Aorta (tissue), 5 donors: ENCODE measurements at regions not wholly inside any gene's neighbourhood (a gene's known extent, or its start where the extent isn't known, plus 50 kb on each side); places are given as distances from the start of the nearest gene placed in this dataset.

Source experiments
- ATAC-seq: fragments of 200-7000 bp; cut with Tn5 transposase; one replicate; pipeline ENCODE4 v1.9.1; 2022; ENCODE audit warnings: moderate library complexity; ENCODE audit not compliant: low FRiP score
- DNase-seq, 2 donors: peaks; one replicate each; pipeline ENCODE4 v3.0.0-alpha.2; 2020
- H3K27ac ChIP-seq, 2 donors: one replicate each; pipeline ENCODE4 v1.5.1; 2013; ENCODE audit warnings: low read length in 2 of 2, mild to moderate bottlenecking in 2 of 2, moderate library complexity in 2 of 2, control low read depth in 1 of 2, inconsistent platforms in 1 of 2, low read depth in 1 of 2
- H3K27me3 ChIP-seq, 2 donors: one replicate each; pipeline ENCODE4 v1.6.1; 2013; ENCODE audit warnings: control low read depth in 1 of 2, low read length in 1 of 2, mild to moderate bottlenecking in 1 of 2, moderate library complexity in 1 of 2; ENCODE audit not compliant: insufficient read depth in 2 of 2, control insufficient read depth in 1 of 2
- H3K36me3 ChIP-seq, 2 donors: one replicate each; pipeline ENCODE4 v1.6.1; 2013; ENCODE audit warnings: control low read depth in 1 of 2, low read length in 1 of 2, mild to moderate bottlenecking in 1 of 2; ENCODE audit not compliant: insufficient read depth in 2 of 2, control insufficient read depth in 1 of 2
- H3K4me1 ChIP-seq, 2 donors: one replicate each; pipeline ENCODE4 v1.6.1; 2013; ENCODE audit warnings: low read length in 2 of 2, control low read depth in 1 of 2, mild to moderate bottlenecking in 1 of 2, moderate library complexity in 1 of 2; ENCODE audit not compliant: insufficient read depth in 2 of 2, control insufficient read depth in 1 of 2
- H3K4me3 ChIP-seq, 2 donors: one replicate each; pipeline ENCODE4 v1.5.1; 2013; ENCODE audit warnings: low read length in 2 of 2, control low read depth in 1 of 2, mild to moderate bottlenecking in 1 of 2
- H3K9me3 ChIP-seq: one replicate; pipeline ENCODE4 v1.6.1; 2013; ENCODE audit warnings: mild to moderate bottlenecking, low read length; ENCODE audit not compliant: control insufficient read depth
- WGBS, 2 donors: extraction: QIAGEN DNeasy Blood & Tissue Kit; methylation state at CpG; one replicate each; pipeline ENCODE4 v1.1.7; 2013; 5-methylcytosine and 5-hydroxymethylcytosine counted together
- intact Hi-C, 2 donors: fragments of 100-400 bp; cut with DNase I; formaldehyde crosslinking; loops; one replicate each; pipeline versions ENCODE4 v1.14.2 to v1.15.0; 2022
- donor health status: healthy with polysubstance abuse.
- donor health status: Bipolar disorder and iron deficiency.
- donor health status: DM: no; HTN: no; CAD: no.
- donor health status: DM: no; HTN: no; CAD: no.
- donor health status: DM: yes; HTN: yes; CAD: no.

DNA sequence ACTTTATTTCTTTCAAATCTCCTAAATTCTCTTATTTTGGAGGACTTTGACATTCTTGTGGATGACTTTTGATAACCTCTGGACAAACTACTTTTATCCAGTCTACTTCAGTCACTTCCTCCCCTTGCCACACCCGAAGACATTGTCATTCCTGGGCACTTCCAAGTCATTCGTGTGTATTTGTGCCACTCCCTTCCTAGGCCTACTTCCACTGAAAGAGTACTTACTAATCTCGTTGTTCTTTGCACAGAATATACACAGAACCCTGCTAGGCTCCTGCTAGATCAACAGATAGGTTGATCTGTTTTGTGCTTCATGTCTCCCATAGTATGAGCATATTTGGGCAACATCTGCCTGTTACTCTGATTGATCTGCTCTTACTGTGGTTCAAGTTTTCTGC lies 355.4 kb downstream of the HGF start:
- intact Hi-C loops = no loop called here
- Histone ChIP-seq H3K9me3 (no peaks in the 10 kb centered on the region), H3K4me3 (no peak overlapping the region), H3K36me3 (no peaks in the 10 kb centered on the region), H3K4me1 (no peaks in the 10 kb centered on the region), H3K27me3 (no peaks in the 10 kb centered on the region), H3K27ac (no peak overlapping the region)
- no peak for ATAC-seq
- WGBS, 2 donors = 75 to 81% methylated on average over 3 of the region's 3 CpGs
- DNase-seq = no peak

DNA sequence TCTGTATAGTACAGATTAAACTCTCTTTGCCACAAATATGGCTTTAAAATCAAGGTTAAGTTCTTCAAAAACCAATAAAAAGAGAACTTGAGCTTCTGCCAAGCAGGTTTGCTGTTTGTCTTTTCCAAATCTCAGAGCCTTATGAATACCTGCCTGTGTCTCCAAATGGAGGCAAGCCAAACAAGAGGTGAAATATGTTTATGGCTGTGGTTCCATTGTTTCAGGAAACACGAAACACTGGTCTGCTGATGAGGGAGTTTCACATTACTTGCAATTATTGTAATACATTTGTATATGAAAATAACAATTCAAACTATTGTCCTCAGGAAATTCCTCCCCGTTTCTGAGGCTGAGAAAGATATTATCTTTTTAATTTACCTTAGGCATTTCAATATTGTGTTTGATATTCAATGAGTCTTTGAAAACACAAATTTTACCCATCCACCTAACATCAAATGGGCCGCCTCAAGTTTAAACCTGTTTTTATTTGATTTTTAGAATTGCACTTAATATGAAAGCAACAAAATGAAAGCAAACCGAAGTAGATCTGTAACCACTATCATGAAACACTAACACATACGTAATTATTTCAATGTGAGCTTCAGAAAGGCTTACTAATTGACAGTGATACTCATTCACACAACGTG lies 359.3 kb downstream of the HGF start:
- ATAC-seq = no peak
- Histone ChIP-seq H3K27me3 (no peaks in the 10 kb centered on the region), H3K36me3 (no peaks in the 10 kb centered on the region), H3K4me1 (no peaks in the 10 kb centered on the region), H3K9me3 (no peaks in the 10 kb centered on the region), H3K4me3 (no peak overlapping the region), H3K27ac (no peak overlapping the region)
- WGBS, 2 donors = 79 to 84% methylated on average over 6 of the region's 6 CpGs
- intact Hi-C loops = no loop called here
- DNase-seq = no peak

- intact Hi-C loops = no loop called here
- no peak for ATAC-seq
- WGBS, 2 donors = 78 to 85% methylated on average over 2 of the region's 2 CpGs
Observed at GRCh38 chr7:81408728-81409127, 361.1 kb downstream of the HGF start.

DNA sequence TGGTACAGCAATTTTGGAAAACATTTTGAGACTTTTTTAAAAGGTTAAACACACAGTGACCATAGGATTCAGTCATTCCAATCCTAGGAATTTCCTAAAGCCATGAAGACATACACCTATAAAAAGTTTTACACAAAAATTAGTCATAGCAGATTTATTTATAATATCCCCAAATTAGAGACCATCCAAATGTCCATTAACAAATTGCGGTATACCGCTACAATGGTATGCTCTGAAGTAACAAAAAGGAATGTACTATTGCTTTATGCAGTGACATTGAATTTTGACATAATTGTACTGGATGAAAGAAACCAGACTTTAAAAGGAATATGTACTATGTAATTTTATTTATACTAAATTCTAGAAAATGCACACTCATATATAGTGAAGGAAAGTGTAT lies 362.8 kb downstream of the HGF start:
- ATAC-seq = no peak
- intact Hi-C loops = no loop called here
- H3K4me1 ChIP-seq = no peaks in the 10 kb centered on the region
- DNase-seq = no peak
- WGBS, 2 donors = 53 to 76% methylated on average over 2 of the region's 2 CpGs
- no peak overlapping the region for H3K4me3 ChIP-seq
- H3K36me3 ChIP-seq = no peaks in the 10 kb centered on the region
- H3K27ac ChIP-seq = no peak overlapping the region
- no peaks in the 10 kb centered on the region for H3K9me3 ChIP-seq
- H3K27me3 ChIP-seq = no peaks in the 10 kb centered on the region

More at GRCh38 chr7:81408728-81409127, 361.1 kb downstream of the HGF start:
- no peak overlapping the region for H3K27ac ChIP-seq
- no peaks in the 10 kb centered on the region for H3K4me1 ChIP-seq
- no peak overlapping the region for H3K4me3 ChIP-seq
- H3K27me3 ChIP-seq = no peaks in the 10 kb centered on the region
- no peak for DNase-seq
- H3K9me3 ChIP-seq = no peaks in the 10 kb centered on the region
- H3K36me3 ChIP-seq = no peaks in the 10 kb centered on the region

DNA sequence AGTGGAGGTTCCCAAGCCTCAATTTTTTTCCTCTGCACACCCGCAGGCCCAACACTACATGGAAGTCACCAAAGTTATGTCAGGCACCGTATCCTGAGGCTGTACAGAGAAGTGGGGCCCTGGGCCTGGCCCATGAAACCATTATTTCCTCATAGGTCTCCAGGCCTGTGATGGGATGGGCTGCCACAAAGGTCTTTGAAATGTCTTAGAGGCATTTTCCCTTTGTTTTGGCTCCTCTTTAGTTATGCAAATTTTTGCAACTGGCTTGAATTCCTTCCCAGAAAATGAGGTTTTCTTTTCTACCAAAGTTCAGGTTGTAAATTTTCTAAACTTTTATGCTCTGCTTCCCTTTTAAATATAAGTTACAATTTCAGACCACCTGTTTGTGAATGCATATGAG lies 365.2 kb downstream of the HGF start:
- 88 to 94% methylated on average over 2 of the region's 2 CpGs for WGBS, 2 donors
- no peak overlapping the region for H3K27ac ChIP-seq
- H3K27me3 ChIP-seq = no peaks in the 10 kb centered on the region
- H3K4me1 ChIP-seq = no peaks in the 10 kb centered on the region
- DNase-seq (no peak), ATAC-seq (no peak)
- intact Hi-C loops = no loop called here
- H3K9me3 ChIP-seq = no peaks in the 10 kb centered on the region
- no peaks in the 10 kb centered on the region for H3K36me3 ChIP-seq
- no peak overlapping the region for H3K4me3 ChIP-seq

- 10 to 29% methylated on average over 1 of the region's 1 CpG for WGBS, 2 donors
- Histone ChIP-seq H3K9me3 (no peaks in the 10 kb centered on the region), H3K36me3 (no peaks in the 10 kb centered on the region), H3K4me3 (no peak overlapping the region), H3K27ac (no peak overlapping the region), H3K4me1 (no peaks in the 10 kb centered on the region), H3K27me3 (no peaks in the 10 kb centered on the region)
- intact Hi-C loops = no loop called here
- no peak for ATAC-seq
- no peak for DNase-seq
Observed at GRCh38 chr7:81402227-81402626, 367.6 kb downstream of the HGF start.

- H3K4me1 ChIP-seq = no peaks in the 10 kb centered on the region
- intact Hi-C loops = no loop called here
- H3K27me3 ChIP-seq = no peaks in the 10 kb centered on the region
- no peaks in the 10 kb centered on the region for H3K36me3 ChIP-seq
- no peaks in the 10 kb centered on the region for H3K9me3 ChIP-seq
- ATAC-seq (no peak), DNase-seq (no peak)
- WGBS, 2 donors = 32 to 40% methylated on average over 3 of the region's 3 CpGs
- no peak overlapping the region for H3K27ac ChIP-seq
- H3K4me3 ChIP-seq = no peak overlapping the region
Observed at GRCh38 chr7:81399471-81399870, 370.4 kb downstream of the HGF start.

DNA sequence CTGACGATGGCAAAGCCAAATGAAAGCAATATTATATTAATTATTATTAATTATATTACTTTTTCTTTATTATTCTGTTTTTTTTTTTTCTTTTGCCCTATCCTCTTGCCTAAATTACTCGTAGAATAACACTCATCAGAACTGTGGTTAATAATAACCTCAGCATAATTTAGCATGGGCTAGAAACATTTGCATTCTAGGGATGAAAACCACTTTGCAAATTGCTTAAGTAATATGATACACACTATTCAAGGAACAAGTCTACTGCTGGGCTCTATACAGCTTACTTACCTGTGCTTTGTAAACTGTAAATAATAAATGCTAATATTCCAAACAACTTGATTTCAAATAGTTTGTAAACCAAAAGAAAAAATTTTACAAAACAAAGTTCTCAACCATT lies 375.8 kb downstream of the HGF start:
- no peak for DNase-seq
- Histone ChIP-seq H3K36me3 (no peaks in the 10 kb centered on the region), H3K27ac (no peak overlapping the region), H3K9me3 (no peaks in the 10 kb centered on the region), H3K4me3 (no peak overlapping the region), H3K4me1 (no peaks in the 10 kb centered on the region), H3K27me3 (no peaks in the 10 kb centered on the region)
- ATAC-seq = no peak
- intact Hi-C loops = no loop called here
- 79 to 81% methylated on average over 2 of the region's 2 CpGs for WGBS, 2 donors

- ATAC-seq (no peak), DNase-seq (no peak)
- intact Hi-C loops = no loop called here
- WGBS, 2 donors = 16 to 51% methylated on average over 2 of the region's 2 CpGs
- Histone ChIP-seq H3K4me1 (no peaks in the 10 kb centered on the region), H3K4me3 (no peak overlapping the region), H3K27ac (no peak overlapping the region), H3K9me3 (no peaks in the 10 kb centered on the region), H3K36me3 (no peaks in the 10 kb centered on the region), H3K27me3 (no peaks in the 10 kb centered on the region)
Observed at GRCh38 chr7:81393018-81393417, 376.8 kb downstream of the HGF start.
